Mucosa of descending colon (tissue), 3 donors: ENCODE measurements at regions not wholly inside any gene's neighbourhood (a gene's known extent, or its start where the extent isn't known, plus 50 kb on each side); places are given as distances from the start of the nearest gene placed in this dataset.

ENCODE experiments used
- ATAC-seq: fragments of 200-7000 bp; cut with Tn5 transposase; one replicate; pipeline ENCODE4 v1.9.1; 2020; ENCODE audit warnings: mild to moderate bottlenecking, moderate library complexity
- DNase-seq, 3 donors: peaks; one replicate each; pipeline ENCODE4 v3.0.0-alpha.2; 2020
- H3K36me3 ChIP-seq: fragments of 200-600 bp; one replicate; pipeline ENCODE4 v1.8.0; 2021; ENCODE audit warnings: low read depth, mild to moderate bottlenecking
- H3K4me1 ChIP-seq: fragments of 200-600 bp; one replicate; pipeline ENCODE4 v1.8.0; 2021; ENCODE audit warnings: low read depth, mild to moderate bottlenecking
- H3K4me3 ChIP-seq: fragments of 200-600 bp; one replicate; pipeline ENCODE4 v1.8.0; 2021; ENCODE audit warnings: mild to moderate bottlenecking
- H3K9me3 ChIP-seq: fragments of 200-600 bp; one replicate; pipeline ENCODE4 v1.8.0; 2021; ENCODE audit warnings: mild to moderate bottlenecking
- intact Hi-C, 2 donors: fragments of 100-400 bp; cut with DNase I in 1 of 2; cut with micrococcal nuclease in 1 of 2; formaldehyde crosslinking; loops; one replicate each; pipeline versions ENCODE4 v1.11.0 to v1.11.1; 2022; cut with DNase I, micrococcal nuclease
- TF ChIP-seq, protein P1 (sequence below): fragments of 200-600 bp; IDR thresholded peaks from one replicate; pipeline ENCODE4 v1.8.0; 2022; ENCODE audit warnings: antibody characterized with exemption, mild to moderate bottlenecking
- donor health status: DM: no; HTN: no; CAD: no; lungs with moderate emphysema.
- donor health status: DM: no; HTN: no; CAD: no.
- donor health status: DM: no; HTN: yes; CAD: no.

DNA sequence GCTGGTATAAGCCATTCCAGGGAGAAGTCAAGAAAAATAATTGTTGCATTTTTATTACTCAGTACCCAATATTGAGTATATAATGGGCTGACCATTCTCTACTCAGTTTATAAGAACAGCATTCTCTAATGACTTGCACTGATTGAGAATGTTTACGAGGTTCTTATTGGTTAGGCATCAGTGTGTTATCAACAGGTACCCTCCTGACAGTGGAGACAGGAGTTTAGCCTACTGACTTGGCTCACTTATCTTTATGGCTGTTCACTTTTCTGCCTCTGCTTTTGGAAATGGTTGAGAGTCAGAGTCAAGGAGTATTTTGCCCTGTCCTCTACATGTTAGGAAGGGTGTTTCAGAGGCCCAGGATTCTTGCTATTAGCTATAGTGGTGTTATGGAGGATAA, 228.0 kb upstream of the RGS6 start:
- TF ChIP-seq, protein P1, sequence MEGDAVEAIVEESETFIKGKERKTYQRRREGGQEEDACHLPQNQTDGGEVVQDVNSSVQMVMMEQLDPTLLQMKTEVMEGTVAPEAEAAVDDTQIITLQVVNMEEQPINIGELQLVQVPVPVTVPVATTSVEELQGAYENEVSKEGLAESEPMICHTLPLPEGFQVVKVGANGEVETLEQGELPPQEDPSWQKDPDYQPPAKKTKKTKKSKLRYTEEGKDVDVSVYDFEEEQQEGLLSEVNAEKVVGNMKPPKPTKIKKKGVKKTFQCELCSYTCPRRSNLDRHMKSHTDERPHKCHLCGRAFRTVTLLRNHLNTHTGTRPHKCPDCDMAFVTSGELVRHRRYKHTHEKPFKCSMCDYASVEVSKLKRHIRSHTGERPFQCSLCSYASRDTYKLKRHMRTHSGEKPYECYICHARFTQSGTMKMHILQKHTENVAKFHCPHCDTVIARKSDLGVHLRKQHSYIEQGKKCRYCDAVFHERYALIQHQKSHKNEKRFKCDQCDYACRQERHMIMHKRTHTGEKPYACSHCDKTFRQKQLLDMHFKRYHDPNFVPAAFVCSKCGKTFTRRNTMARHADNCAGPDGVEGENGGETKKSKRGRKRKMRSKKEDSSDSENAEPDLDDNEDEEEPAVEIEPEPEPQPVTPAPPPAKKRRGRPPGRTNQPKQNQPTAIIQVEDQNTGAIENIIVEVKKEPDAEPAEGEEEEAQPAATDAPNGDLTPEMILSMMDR: no peak
- H3K4me3 ChIP-seq: no peak overlapping the region
- no peaks in the 10 kb centered on the region for H3K9me3 ChIP-seq
- DNase-seq: no peak
- H3K4me1 ChIP-seq: no peaks in the 10 kb centered on the region
- intact Hi-C loops: no loop called here
- no peaks in the 10 kb centered on the region for H3K36me3 ChIP-seq
- ATAC-seq: no peak

DNA sequence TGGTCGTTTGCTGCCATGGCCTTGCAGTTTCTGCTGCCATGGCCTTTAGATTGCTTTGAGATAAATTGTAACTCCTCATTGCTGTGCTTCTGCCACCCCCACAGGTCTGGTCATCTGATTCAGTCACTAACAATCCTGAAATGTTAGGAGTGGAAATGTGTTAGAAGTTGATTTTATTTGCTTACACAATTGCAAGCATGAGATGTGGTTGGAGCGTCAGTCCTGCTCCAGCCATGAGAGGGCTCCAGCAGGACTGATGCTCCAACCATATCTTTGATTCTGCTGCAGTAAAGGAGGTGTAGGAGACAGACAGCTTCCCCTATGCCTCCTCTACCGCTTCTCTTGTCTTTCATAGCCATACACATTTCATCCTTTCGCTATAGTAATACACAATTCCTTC, 226.8 kb upstream of the RGS6 start:
- intact Hi-C loops: no loop called here
- DNase-seq (no peak), ATAC-seq (no peak)
- Histone ChIP-seq H3K36me3 (no peaks in the 10 kb centered on the region), H3K4me1 (no peaks in the 10 kb centered on the region), H3K4me3 (no peak overlapping the region), H3K9me3 (no peaks in the 10 kb centered on the region)
- TF ChIP-seq, protein P1: no peak

DNA sequence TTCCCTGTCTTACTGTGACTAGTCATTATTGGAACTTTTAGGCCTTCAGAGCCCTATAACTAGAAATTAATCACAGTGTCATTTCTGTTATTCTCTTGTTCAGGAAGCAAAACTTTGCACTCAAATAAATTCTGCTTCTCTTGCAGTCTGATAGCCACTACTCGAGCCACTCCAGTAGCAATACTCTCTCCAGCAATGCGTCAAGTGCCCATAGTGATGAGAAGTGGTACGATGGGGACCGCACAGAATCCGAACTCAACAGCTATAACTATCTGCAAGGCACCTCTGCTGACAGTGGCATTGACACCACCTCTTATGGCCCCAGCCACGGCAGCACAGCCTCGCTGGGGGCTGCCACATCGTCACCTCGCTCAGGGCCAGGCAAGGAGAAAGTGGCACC, 223.2 kb upstream of the RGS6 start:
- TF ChIP-seq, protein P1: no peak
- ATAC-seq (no peak), DNase-seq (no peak)
- Histone ChIP-seq H3K36me3 (no peaks in the 10 kb centered on the region), H3K9me3 (no peaks in the 10 kb centered on the region), H3K4me3 (no peak overlapping the region), H3K4me1 (no peaks in the 10 kb centered on the region)
- intact Hi-C loops: no loop called here

DNA sequence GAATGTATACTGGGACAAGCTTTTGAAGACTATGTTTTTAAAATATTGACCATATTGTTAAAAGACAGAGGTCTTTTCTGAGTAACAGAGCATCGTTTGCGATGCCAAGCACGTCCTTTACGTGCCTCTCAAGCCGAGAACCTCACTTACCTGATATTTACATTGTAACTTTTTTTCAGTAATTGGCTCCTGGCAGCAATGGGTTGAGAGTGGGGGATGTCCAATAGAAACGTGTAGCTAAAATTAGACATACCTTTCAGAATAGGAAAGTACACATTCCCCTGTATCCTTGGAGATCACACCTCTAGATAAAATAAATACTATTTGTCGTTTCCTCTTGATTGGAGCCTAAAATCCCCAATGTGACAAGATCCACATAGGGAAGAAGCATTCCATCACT, 222.2 kb upstream of the RGS6 start:
- DNase-seq (no peak), ATAC-seq (no peak)
- Histone ChIP-seq H3K36me3 (no peaks in the 10 kb centered on the region), H3K9me3 (no peaks in the 10 kb centered on the region), H3K4me1 (no peaks in the 10 kb centered on the region), H3K4me3 (no peak overlapping the region)
- intact Hi-C loops: no loop called here
- TF ChIP-seq, protein P1: no peak

DNA sequence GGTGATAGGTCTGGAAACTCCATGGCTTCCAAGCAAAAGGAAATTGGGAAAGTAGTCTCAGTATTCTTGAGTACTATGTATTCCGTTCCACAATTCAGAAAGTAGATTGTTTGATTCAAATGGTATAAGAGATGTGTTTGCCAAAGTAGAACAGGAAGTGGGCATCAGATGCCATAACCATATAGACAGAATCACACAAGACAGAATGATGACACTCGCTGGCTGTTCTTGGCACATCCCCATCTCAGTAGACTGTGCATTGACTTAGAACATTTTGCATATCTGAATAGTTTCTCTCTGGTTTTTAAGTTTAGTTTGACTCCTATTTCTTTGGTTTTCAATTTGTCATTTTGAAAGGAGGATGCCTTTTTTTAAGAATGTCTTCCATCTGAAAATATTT, 221.1 kb upstream of the RGS6 start:
- TF ChIP-seq, protein P1: no peak
- intact Hi-C loops: no loop called here
- DNase-seq (no peak), ATAC-seq (no peak)
- H3K4me1 ChIP-seq: no peaks in the 10 kb centered on the region
- no peaks in the 10 kb centered on the region for H3K9me3 ChIP-seq
- H3K36me3 ChIP-seq: no peaks in the 10 kb centered on the region
- no peak overlapping the region for H3K4me3 ChIP-seq

DNA sequence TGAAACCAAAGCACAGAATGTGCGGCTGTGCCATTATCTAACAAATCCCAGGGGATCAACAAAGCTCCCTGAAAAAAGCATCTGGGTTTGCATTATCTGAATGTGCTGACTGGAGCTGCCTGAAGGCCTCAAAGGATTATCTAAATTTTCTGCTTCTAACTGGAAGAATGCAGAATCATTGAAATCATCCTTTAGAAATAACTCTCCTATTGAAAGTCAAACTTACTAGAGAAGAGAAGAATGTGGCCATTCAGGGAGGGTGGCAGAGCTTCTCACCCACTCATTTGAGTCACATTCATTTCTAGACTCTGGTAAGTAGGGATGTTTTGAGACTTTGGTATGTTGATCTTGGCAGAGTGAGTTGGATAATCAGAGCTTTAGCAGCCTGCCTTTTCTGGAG, 220.6 kb upstream of the RGS6 start:
- DNase-seq (no peak), ATAC-seq (no peak)
- TF ChIP-seq, protein P1: no peak
- intact Hi-C loops: no loop called here
- Histone ChIP-seq H3K9me3 (no peaks in the 10 kb centered on the region), H3K4me1 (no peaks in the 10 kb centered on the region), H3K4me3 (no peak overlapping the region), H3K36me3 (no peaks in the 10 kb centered on the region)
